H1 (cell line): ENCODE measurements at regions not wholly inside any gene's neighbourhood (a gene's known extent, or its start where the extent isn't known, plus 50 kb on each side); places are given as distances from the start of the nearest gene placed in this dataset.

Experiments
- CTCF ChIA-PET: fragments of 300-600 bp; sonication (Branson Sonifier 250); formaldehyde crosslinking; loops from one replicate; lab custom pipeline; 2021; ENCODE audit not compliant: partially characterized antibody; lab: Charles Lee
- POLR2A ChIA-PET: fragments of 300-600 bp; sonication (Branson Sonifier 250); formaldehyde crosslinking; loops from one replicate; lab custom pipeline; 2021; ENCODE audit warnings: inconsistent platforms; ENCODE audit not compliant: partially characterized antibody; lab: Charles Lee
- DNase-seq, 2 experiments: peaks; one replicate each; pipeline versions ENCODE4 v3.0.0 to v3.0.0-alpha.2; 2010 to 2022; ENCODE audit warnings: low spot score in 2 of 2, low read depth in 1 of 2, mixed read lengths in 1 of 2
- FAIRE-seq: peaks from 2 replicates; lab custom pipeline; 2011; peaks lifted over from hg19 to GRCh38; lab: Jason Lieb, UNC
- H2AFZ ChIP-seq: 2 replicates; pipeline ENCODE4 v1.8.1; 2012; ENCODE audit warnings: low read length, inconsistent platforms
- H2AK5ac ChIP-seq: 2 replicates; pipeline ENCODE4 v1.6.1; 2013; ENCODE audit warnings: low read depth, low read length
- H2BK120ac ChIP-seq: replicated peaks from 2 replicates; pipeline ENCODE3; 2013; ENCODE audit warnings: low read depth, low read length, inconsistent platforms
- H2BK12ac ChIP-seq: 2 replicates; pipeline ENCODE4 v1.6.1; 2013; ENCODE audit warnings: low read depth, low read length
- H2BK15ac ChIP-seq: 2 replicates; pipeline ENCODE4 v1.6.1; 2013; ENCODE audit warnings: low read length
- H2BK20ac ChIP-seq: 2 replicates; pipeline ENCODE4 v1.6.1; 2013; ENCODE audit warnings: low read length
- H2BK5ac ChIP-seq: 2 replicates; pipeline ENCODE4 v1.6.1; 2013; ENCODE audit warnings: low read depth, low read length
- H3K14ac ChIP-seq: 2 replicates; pipeline ENCODE4 v1.6.1; 2013; ENCODE audit warnings: inconsistent platforms; ENCODE audit not compliant: insufficient read length
- H3K18ac ChIP-seq: 2 replicates; pipeline ENCODE4 v1.6.1; 2013; ENCODE audit warnings: low read length; ENCODE audit errors: extremely low read depth
- H3K23ac ChIP-seq: 2 replicates; pipeline ENCODE4 v1.6.1; 2013; ENCODE audit warnings: inconsistent platforms; ENCODE audit not compliant: insufficient read length
- H3K23me2 ChIP-seq: 2 replicates; pipeline ENCODE4 v1.6.1; 2013; ENCODE audit warnings: low read depth, low read length
- H3K27ac ChIP-seq: 2 replicates; pipeline ENCODE4 v1.6.1; 2011; ENCODE audit warnings: low read depth, low read length, inconsistent platforms
- H3K27me3 ChIP-seq, 4 experiments: replicated peaks in 1 of 4; 1 replicate in 1 of 4; 2 replicates in 3 of 4; pipeline versions ENCODE4 v1.6.1 to v1.8.1; 2011 to 2013; ENCODE audit warnings: low read length in 3 of 4, mild to moderate bottlenecking in 3 of 4, inconsistent platforms in 2 of 4, mixed read lengths in 2 of 4, moderate library complexity in 1 of 4; ENCODE audit not compliant: control insufficient read depth in 3 of 4, insufficient read depth in 3 of 4; ENCODE audit errors: extremely low read depth in 1 of 4
- H3K36me3 ChIP-seq, 4 experiments: 2 replicates each; pipeline versions ENCODE4 v1.6.1 to v1.8.1; 2011 to 2013; ENCODE audit warnings: mild to moderate bottlenecking in 4 of 4, low read length in 3 of 4, moderate library complexity in 2 of 4, control low read depth in 1 of 4, inconsistent platforms in 1 of 4; ENCODE audit not compliant: insufficient read depth in 4 of 4, control insufficient read depth in 2 of 4
- H3K4ac ChIP-seq: replicated peaks from 2 replicates; pipeline ENCODE3; 2013; ENCODE audit warnings: low read length, low read depth, mixed read lengths, inconsistent platforms; ENCODE audit not compliant: insufficient read length
- H3K4me1 ChIP-seq, 4 experiments: replicated peaks in 1 of 4; 1 replicate in 1 of 4; 2 replicates in 3 of 4; pipeline versions ENCODE4 v1.6.1 to v1.8.1; 2011 to 2013; ENCODE audit warnings: low read length in 3 of 4, inconsistent platforms in 2 of 4, mixed read lengths in 1 of 4; ENCODE audit not compliant: insufficient read depth in 4 of 4, control insufficient read depth in 3 of 4
- H3K4me2 ChIP-seq, 2 experiments: 2 replicates each; pipeline versions ENCODE4 v1.6.1 to v1.8.1; 2011 to 2013; ENCODE audit warnings: low read depth in 2 of 2, low read length in 2 of 2, control low read depth in 1 of 2, inconsistent platforms in 1 of 2, mild to moderate bottlenecking in 1 of 2; ENCODE audit not compliant: insufficient read depth in 1 of 2
- H3K4me3 ChIP-seq, 4 experiments: fragments of 200-600, 300-600 bp in 1 of 4; sonication (generic), shearing (Covaris generic), sonication (Bioruptor Twin) in 1 of 4; 2 replicates each; pipeline versions ENCODE4 v1.5.1 to v1.8.1; 2011 to 2016; ENCODE audit warnings: low read length in 4 of 4, low read depth in 3 of 4, control low read depth in 2 of 4, inconsistent platforms in 2 of 4, mild to moderate bottlenecking in 2 of 4, mixed read lengths in 1 of 4, moderate library complexity in 1 of 4; ENCODE audit not compliant: insufficient read depth in 2 of 4; ENCODE audit errors: extremely low read depth in 1 of 4
- H3K56ac ChIP-seq: replicated peaks from 2 replicates; pipeline ENCODE3; 2013; ENCODE audit warnings: low read depth, mild to moderate bottlenecking, mixed read lengths, low read length, inconsistent platforms; ENCODE audit not compliant: insufficient read length
- H3K79me1 ChIP-seq: 2 replicates; pipeline ENCODE4 v1.6.1; 2013; ENCODE audit warnings: low read depth, low read length, control low read depth
- H3K79me2 ChIP-seq, 2 experiments: 2 replicates each; pipeline versions ENCODE4 v1.6.1 to v1.8.1; 2012 to 2013; ENCODE audit warnings: low read length in 2 of 2, mild to moderate bottlenecking in 2 of 2, inconsistent platforms in 1 of 2; ENCODE audit not compliant: insufficient read depth in 2 of 2, control insufficient read depth in 1 of 2
- H3K9ac ChIP-seq, 4 experiments: replicated peaks in 1 of 4; 1 replicate in 1 of 4; 2 replicates in 3 of 4; pipeline versions ENCODE4 v1.6.1 to v1.8.1; 2011 to 2013; ENCODE audit warnings: low read depth in 3 of 4, low read length in 3 of 4, control low read depth in 2 of 4, mild to moderate bottlenecking in 2 of 4, moderate library complexity in 2 of 4, inconsistent platforms in 1 of 4; ENCODE audit errors: extremely low read depth in 1 of 4
- H3K9me3 ChIP-seq, 2 experiments: 2 replicates each; pipeline versions ENCODE4 v1.6.1 to v1.8.1; 2012 to 2013; ENCODE audit warnings: mild to moderate bottlenecking in 2 of 2, moderate library complexity in 2 of 2, control low read depth in 1 of 2, inconsistent platforms in 1 of 2, low read depth in 1 of 2, low read length in 1 of 2, mixed read lengths in 1 of 2; ENCODE audit not compliant: insufficient read depth in 2 of 2
- H4K20me1 ChIP-seq, 2 experiments: replicated peaks in 1 of 2; 2 replicates each; pipeline versions ENCODE3 to v1.8.1; 2011 to 2013; ENCODE audit warnings: inconsistent platforms in 2 of 2, low read length in 2 of 2, mild to moderate bottlenecking in 1 of 2; ENCODE audit not compliant: insufficient read depth in 2 of 2, control insufficient read depth in 1 of 2
- H4K5ac ChIP-seq: 2 replicates; pipeline ENCODE4 v1.6.1; 2013; ENCODE audit warnings: low read length, low read depth, mixed read lengths, inconsistent platforms; ENCODE audit not compliant: insufficient read length
- H4K8ac ChIP-seq: 2 replicates; pipeline ENCODE4 v1.8.0; 2013; ENCODE audit warnings: mild to moderate bottlenecking, moderate library complexity, low read length, inconsistent platforms; ENCODE audit not compliant: insufficient read depth; ENCODE audit errors: extremely low read depth
- H4K91ac ChIP-seq: replicated peaks from 2 replicates; pipeline ENCODE3; 2013; ENCODE audit warnings: low read length, mixed read lengths, inconsistent platforms; ENCODE audit not compliant: insufficient read length
- CEBPB ChIP-seq: IDR thresholded peaks from 2 replicates; pipeline ENCODE4 v1.6.1; 2012; ENCODE audit warnings: low read depth, low read length
- EGR1 ChIP-seq: IDR thresholded peaks from 2 replicates; pipeline ENCODE4 v1.6.1; 2011; ENCODE audit warnings: low read depth, low read length, borderline replicate concordance
- EP300 ChIP-seq, 2 experiments: IDR thresholded peaks; 1 replicate in 1 of 2; 2 replicates in 1 of 2; pipeline ENCODE4 v1.6.1; 2011 to 2012; ENCODE audit warnings: low read depth in 2 of 2, low read length in 2 of 2, mild to moderate bottlenecking in 2 of 2, borderline replicate concordance in 1 of 2, inconsistent platforms in 1 of 2, moderate library complexity in 1 of 2
- HDAC2 ChIP-seq, 2 experiments: fragments of 300-600 bp in 1 of 2; sonication (generic) in 1 of 2; IDR thresholded peaks; 2 replicates each; pipeline ENCODE4 v1.6.1; 2011 to 2012; ENCODE audit warnings: low read depth in 2 of 2, low read length in 2 of 2, mild to moderate bottlenecking in 2 of 2, moderate library complexity in 2 of 2, borderline replicate concordance in 1 of 2, inconsistent platforms in 1 of 2
- MAFK ChIP-seq: IDR thresholded peaks from 2 replicates; pipeline ENCODE4 v1.6.1; 2012; ENCODE audit warnings: low read depth, mild to moderate bottlenecking, improper control_type of control experiment, low read length
- RNF2 ChIP-seq: fragments of 200-900, 300-1000 bp; sonication (generic); IDR thresholded peaks from 2 replicates; pipeline ENCODE4 v1.7.1; 2016; ENCODE audit warnings: borderline replicate concordance, low read depth, mild to moderate bottlenecking, antibody characterized with exemption, low read length; ENCODE audit not compliant: poor library complexity, severe bottlenecking; ENCODE audit errors: missing control alignments
- SUZ12 ChIP-seq: fragments of 200-600 bp; sonication (generic); IDR thresholded peaks from 2 replicates; pipeline ENCODE4 v1.6.1; 2012; ENCODE audit warnings: mild to moderate bottlenecking, inconsistent platforms, low read length, moderate library complexity, mixed read lengths
- TEAD4 ChIP-seq: IDR thresholded peaks from 2 replicates; pipeline ENCODE4 v1.6.1; 2012; ENCODE audit warnings: low read depth, low read length, inconsistent platforms, mixed read lengths
- WGBS, 2 experiments: shearing (Covaris generic) in 1 of 2; methylation state at CpG; one replicate each; pipeline versions ENCODE4 v1.1.6 to v1.1.7; 2013 to 2015; ENCODE audit warnings: low lambda C conversion rate in 2 of 2, mixed read lengths in 2 of 2, inconsistent platforms in 1 of 2, low coverage in 1 of 2, missing lambda C conversion rate in 1 of 2; ENCODE audit not compliant: insufficient replicate concordance in 2 of 2, insufficient coverage in 1 of 2, insufficient read length in 1 of 2; ENCODE audit errors: extremely low coverage in 1 of 2, missing lambda C conversion rate in 1 of 2; 5-methylcytosine and 5-hydroxymethylcytosine counted together
- TF ChIP-seq, protein P1 (sequence below): IDR thresholded peaks from 2 replicates; pipeline ENCODE4 v1.6.1; 2011; ENCODE audit warnings: low read length, improper control_type of control experiment
- TF ChIP-seq, protein P2 (sequence below), 3 experiments: IDR thresholded peaks; 1 replicate in 2 of 3; 2 replicates in 1 of 3; pipeline versions ENCODE4 v1.5.1 to v1.6.1; 2011; ENCODE audit warnings: low read length in 3 of 3, mild to moderate bottlenecking in 3 of 3, inconsistent platforms in 2 of 3, low read depth in 1 of 3, moderate library complexity in 1 of 3; ENCODE audit not compliant: insufficient read depth in 1 of 3; ENCODE audit errors: control extremely low read depth in 1 of 3

DNA sequence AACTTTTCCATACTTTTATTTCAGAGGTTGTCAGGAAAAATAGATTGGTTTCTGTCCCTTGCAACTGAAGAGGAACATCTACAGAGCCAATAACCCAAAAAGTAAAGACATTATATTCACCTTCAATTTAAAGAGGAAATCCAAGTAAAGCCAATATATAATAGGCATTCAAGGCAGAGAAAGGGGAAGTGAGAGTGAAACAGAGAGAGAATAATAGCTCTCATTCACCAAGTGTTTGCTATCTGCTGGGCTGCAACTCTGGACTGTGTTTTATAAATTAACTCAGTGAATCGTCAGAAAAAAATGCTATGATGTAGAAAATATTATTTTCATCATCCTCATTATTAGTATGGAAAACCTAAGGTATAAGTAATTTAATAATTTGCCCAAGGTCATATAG, 448.5 kb downstream of the TRAM1L1 start:
- Histone ChIP-seq H3K4me1 (no peaks in the 10 kb centered on the region), H4K20me1 (no peaks in the 10 kb centered on the region), H3K9me3 (no peaks in the 10 kb centered on the region), H3K23ac (no peak overlapping the region), H2BK5ac (no peak overlapping the region), H3K18ac (no peak overlapping the region), H2BK15ac (no peak overlapping the region), H3K9ac (no peak overlapping the region), H2BK120ac (no peak overlapping the region), H3K23me2 (no peaks in the 10 kb centered on the region), H4K91ac (no peak overlapping the region), H3K79me2 (no peaks in the 10 kb centered on the region), H4K8ac (no peak overlapping the region), H3K27me3 (no peaks in the 10 kb centered on the region), H3K56ac (no peak overlapping the region), H3K79me1 (no peaks in the 10 kb centered on the region), H3K4me3 (no peak overlapping the region), H2AFZ (no peak overlapping the region), H2AK5ac (no peak overlapping the region), H3K14ac (no peak overlapping the region), H3K4me2 (no peak overlapping the region), H3K36me3 (no peaks in the 10 kb centered on the region), H3K4ac (no peak overlapping the region), H3K27ac (no peak overlapping the region), H4K5ac (no peak overlapping the region), H2BK20ac (no peak overlapping the region), H2BK12ac (no peak overlapping the region)
- no peak for FAIRE-seq
- ChIA-PET POLR2A (no interaction called here), CTCF (no interaction called here)
- WGBS, 2 experiments = 0% methylated on average over 1 of the region's 1 CpG; no CpG with 5 or more reads in 1 of the 2 experiments
- TF ChIP-seq SUZ12 (no peak), TEAD4 (no peak), RNF2 (no peak), EGR1 (no peak), HDAC2 (IDR thresholded peaks at IDR 0.05; ENCODE audit: borderline replicate concordance in 1 of 2, low read depth in 2 of 2, low read length in 2 of 2) (no peak), EP300 (IDR thresholded peaks at IDR 0.05; ENCODE audit: borderline replicate concordance in 1 of 2, low read depth in 2 of 2, low read length in 2 of 2) (no peak), CEBPB (no peak), MAFK (no peak)
- TF ChIP-seq, protein P1, sequence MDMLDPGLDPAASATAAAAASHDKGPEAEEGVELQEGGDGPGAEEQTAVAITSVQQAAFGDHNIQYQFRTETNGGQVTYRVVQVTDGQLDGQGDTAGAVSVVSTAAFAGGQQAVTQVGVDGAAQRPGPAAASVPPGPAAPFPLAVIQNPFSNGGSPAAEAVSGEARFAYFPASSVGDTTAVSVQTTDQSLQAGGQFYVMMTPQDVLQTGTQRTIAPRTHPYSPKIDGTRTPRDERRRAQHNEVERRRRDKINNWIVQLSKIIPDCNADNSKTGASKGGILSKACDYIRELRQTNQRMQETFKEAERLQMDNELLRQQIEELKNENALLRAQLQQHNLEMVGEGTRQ = no peak
- TF ChIP-seq, protein P2, sequence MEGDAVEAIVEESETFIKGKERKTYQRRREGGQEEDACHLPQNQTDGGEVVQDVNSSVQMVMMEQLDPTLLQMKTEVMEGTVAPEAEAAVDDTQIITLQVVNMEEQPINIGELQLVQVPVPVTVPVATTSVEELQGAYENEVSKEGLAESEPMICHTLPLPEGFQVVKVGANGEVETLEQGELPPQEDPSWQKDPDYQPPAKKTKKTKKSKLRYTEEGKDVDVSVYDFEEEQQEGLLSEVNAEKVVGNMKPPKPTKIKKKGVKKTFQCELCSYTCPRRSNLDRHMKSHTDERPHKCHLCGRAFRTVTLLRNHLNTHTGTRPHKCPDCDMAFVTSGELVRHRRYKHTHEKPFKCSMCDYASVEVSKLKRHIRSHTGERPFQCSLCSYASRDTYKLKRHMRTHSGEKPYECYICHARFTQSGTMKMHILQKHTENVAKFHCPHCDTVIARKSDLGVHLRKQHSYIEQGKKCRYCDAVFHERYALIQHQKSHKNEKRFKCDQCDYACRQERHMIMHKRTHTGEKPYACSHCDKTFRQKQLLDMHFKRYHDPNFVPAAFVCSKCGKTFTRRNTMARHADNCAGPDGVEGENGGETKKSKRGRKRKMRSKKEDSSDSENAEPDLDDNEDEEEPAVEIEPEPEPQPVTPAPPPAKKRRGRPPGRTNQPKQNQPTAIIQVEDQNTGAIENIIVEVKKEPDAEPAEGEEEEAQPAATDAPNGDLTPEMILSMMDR (IDR thresholded peaks at IDR 0.05; ENCODE audit: control extremely low read depth in 1 of 3, insufficient read depth in 1 of 3, low read depth in 1 of 3, low read length in 3 of 3) = no peak
- DNase-seq = no peak
